ENCODE measurements at regions not wholly inside any gene's neighbourhood (a gene's known extent, or its start where the extent isn't known, plus 50 kb on each side); places are given as distances from the start of the nearest gene placed in this dataset.

- TF ChIP-seq EGR1 (IDR thresholded peaks at IDR 0.05; ENCODE audit: low read depth in 2 of 2): no peak
- no peak for TF ChIP-seq ZBTB33 (IDR thresholded peaks at IDR 0.05)
- no peak for TF ChIP-seq FOXA1 (IDR thresholded peaks at IDR 0.05)
- no peak for TF ChIP-seq REST (IDR thresholded peaks at IDR 0.05)
- TF ChIP-seq CTCF (IDR thresholded peaks at IDR 0.05; ENCODE audit: low read depth, low read length, missing input control): no peak
- TF ChIP-seq FOXA2 (IDR thresholded peaks at IDR 0.05): no peak
- no peak overlapping the region for H3K27ac ChIP-seq (ENCODE audit: low read depth in 1 of 2, low read length in 2 of 2)
- 74% methylated on average over 6 of the region's 6 CpGs for WGBS
These were observed 116.9 kb upstream of the MTAP start for GRCh38 chr9:21685502-21685901.

GRCh38 chr9:21686738-21687137 lies 115.7 kb upstream of the MTAP start:
- 89% methylated on average over 2 of the region's 2 CpGs for WGBS
- TF ChIP-seq NR2F2 (IDR thresholded peaks at IDR 0.05): no peak
- TF ChIP-seq MAX (IDR thresholded peaks at IDR 0.05): no peak

More at GRCh38 chr9:21685502-21685901, 116.9 kb upstream of the MTAP start:
- Histone ChIP-seq H3K27me3 (ENCODE audit: control insufficient read depth in 4 of 4, insufficient read depth in 4 of 4, low read length in 3 of 4) (peaks cover 0 to 2% (median 0%) of the 10 kb centered on the region in 4 donors), H3K9me3 (ENCODE audit: control insufficient read depth in 4 of 4, low read length in 3 of 4) (no peaks in the 10 kb centered on the region), H3K9ac (ENCODE audit: low read depth in 1 of 2, low read length in 2 of 2) (no peak overlapping the region), H3K4me1 (ENCODE audit: control insufficient read depth in 4 of 4, insufficient read depth in 4 of 4, low read length in 3 of 4) (no peaks in the 10 kb centered on the region), H3K4me3 (ENCODE audit: low read depth in 1 of 3, low read length in 3 of 3) (no peak overlapping the region), H3K36me3 (ENCODE audit: control insufficient read depth in 4 of 4, insufficient read depth in 3 of 4, low read depth in 1 of 4, low read length in 3 of 4) (no peaks in the 10 kb centered on the region)
- no peak for DNase-seq (ENCODE audit: low spot score)

GRCh38 chr9:21687351-21687750 lies 115.1 kb upstream of the MTAP start:
- no peaks in the 10 kb centered on the region for H3K36me3 ChIP-seq (ENCODE audit: control insufficient read depth in 4 of 4, insufficient read depth in 3 of 4, low read depth in 1 of 4, low read length in 3 of 4)
- H3K27me3 ChIP-seq (ENCODE audit: control insufficient read depth in 4 of 4, insufficient read depth in 4 of 4, low read length in 3 of 4): peaks cover 0 to 2% (median 0%) of the 10 kb centered on the region in 4 donors
- no peak overlapping the region for H3K27ac ChIP-seq (ENCODE audit: low read depth in 1 of 2, low read length in 2 of 2)
- no peak overlapping the region for H3K9ac ChIP-seq (ENCODE audit: low read depth in 1 of 2, low read length in 2 of 2)
- no peaks in the 10 kb centered on the region for H3K9me3 ChIP-seq (ENCODE audit: control insufficient read depth in 4 of 4, low read length in 3 of 4)
- H3K4me3 ChIP-seq (ENCODE audit: low read depth in 1 of 3, low read length in 3 of 3): no peak overlapping the region
- DNase-seq (ENCODE audit: low spot score): no peak
- H3K4me1 ChIP-seq (ENCODE audit: control insufficient read depth in 4 of 4, insufficient read depth in 4 of 4, low read length in 3 of 4): no peaks in the 10 kb centered on the region
- TF ChIP-seq EGR1 (IDR thresholded peaks at IDR 0.05; ENCODE audit: low read depth in 2 of 2) (no peak), TAF1 (conservative IDR thresholded peaks at IDR 0.05) (no peak), FOXA2 (IDR thresholded peaks at IDR 0.05) (no peak), RXRA (IDR thresholded peaks at IDR 0.05) (no peak), CTCF (IDR thresholded peaks at IDR 0.05; ENCODE audit: low read depth, low read length, missing input control) (no peak), REST (IDR thresholded peaks at IDR 0.05) (no peak), FOXA1 (IDR thresholded peaks at IDR 0.05) (no peak), GABPA (IDR thresholded peaks at IDR 0.05 in 1 of 2, conservative IDR thresholded peaks at IDR 0.05 in 1 of 2) (no peak), JUND (IDR thresholded peaks at IDR 0.05) (no peak)

More at GRCh38 chr9:21686738-21687137, 115.7 kb upstream of the MTAP start:
- Histone ChIP-seq H3K36me3 (ENCODE audit: control insufficient read depth in 4 of 4, insufficient read depth in 3 of 4, low read depth in 1 of 4, low read length in 3 of 4) (no peaks in the 10 kb centered on the region), H3K9me3 (ENCODE audit: control insufficient read depth in 4 of 4, low read length in 3 of 4) (no peaks in the 10 kb centered on the region), H3K9ac (ENCODE audit: low read depth in 1 of 2, low read length in 2 of 2) (no peak overlapping the region), H3K27me3 (ENCODE audit: control insufficient read depth in 4 of 4, insufficient read depth in 4 of 4, low read length in 3 of 4) (peaks cover 0 to 2% (median 0%) of the 10 kb centered on the region in 4 donors), H3K4me1 (ENCODE audit: control insufficient read depth in 4 of 4, insufficient read depth in 4 of 4, low read length in 3 of 4) (no peaks in the 10 kb centered on the region), H3K27ac (ENCODE audit: low read depth in 1 of 2, low read length in 2 of 2) (no peak overlapping the region), H3K4me3 (ENCODE audit: low read depth in 1 of 3, low read length in 3 of 3) (no peak overlapping the region)
- no peak for DNase-seq (ENCODE audit: low spot score)

Data from liver (tissue), 8 donors.